T-cell (primary cell): ENCODE measurements at regions not wholly inside any gene's neighbourhood (a gene's known extent, or its start where the extent isn't known, plus 50 kb on each side); places are given as distances from the start of the nearest gene placed in this dataset.

ENCODE experiments used
- ATAC-seq, 4 experiments: fragments of 200-7000 bp in 3 of 4; fragments of 150-1000 bp in 1 of 4; cut with Tn5 transposase; replicated peaks in 1 of 4; 1 replicate in 3 of 4; 2 replicates in 1 of 4; pipeline ENCODE4 v1.10.0; 2021; ENCODE audit warnings: moderate library complexity in 3 of 4, mild to moderate bottlenecking in 2 of 4, moderate number of reproducible peaks in 1 of 4
- CTCF ChIA-PET, 2 donors: fragments of 300-600 bp; sonication (Branson Sonifier 250); formaldehyde crosslinking; loops; one replicate each; lab custom pipeline; 2022; ENCODE audit warnings: antibody characterized with exemption in 2 of 2; lab: Charles Lee
- POLR2A ChIA-PET, 2 donors: fragments of 300-600 bp; sonication (Branson Sonifier 250); formaldehyde crosslinking; loops; one replicate each; lab custom pipeline; 2022; ENCODE audit warnings: antibody characterized with exemption in 2 of 2; lab: Charles Lee
- DNase-seq, 35 experiments: peaks; one replicate each; pipeline versions ENCODE4 v3.0.0 to v3.0.0-alpha.2; 2013 to 2023
- H3K27ac ChIP-seq: one replicate; pipeline ENCODE4 v1.5.1; 2013; ENCODE audit warnings: low read length
- H3K27me3 ChIP-seq, 2 experiments: replicated peaks in 1 of 2; 1 replicate in 1 of 2; 2 replicates in 1 of 2; pipeline versions ENCODE4 v1.6.1 to v1.7.0; 2013; ENCODE audit warnings: low read length in 1 of 2, mixed read lengths in 1 of 2; ENCODE audit not compliant: control insufficient read depth in 2 of 2, insufficient read depth in 2 of 2; ENCODE audit errors: extremely low read depth in 1 of 2
- H3K36me3 ChIP-seq, 2 donors: 1 replicate in 1 of 2; 2 replicates in 1 of 2; pipeline versions ENCODE4 v1.6.1 to v1.7.0; 2013; ENCODE audit warnings: low read length in 1 of 2; ENCODE audit not compliant: control insufficient read depth in 2 of 2, insufficient read depth in 1 of 2; ENCODE audit errors: extremely low read depth in 1 of 2
- H3K4me1 ChIP-seq, 2 experiments: 1 replicate in 1 of 2; 2 replicates in 1 of 2; pipeline versions ENCODE4 v1.6.1 to v1.7.0; 2013; ENCODE audit warnings: low read length in 2 of 2, mixed read lengths in 1 of 2; ENCODE audit not compliant: insufficient read depth in 2 of 2, control insufficient read depth in 1 of 2; ENCODE audit errors: extremely low read depth in 1 of 2
- H3K4me3 ChIP-seq, 2 donors: 1 replicate in 1 of 2; 2 replicates in 1 of 2; pipeline versions ENCODE4 v1.5.1 to v1.7.0; 2013; ENCODE audit warnings: mild to moderate bottlenecking in 2 of 2, low read length in 1 of 2, moderate library complexity in 1 of 2; ENCODE audit not compliant: control insufficient read depth in 1 of 2; ENCODE audit errors: extremely low read depth in 1 of 2
- H3K9me3 ChIP-seq: 2 replicates; pipeline ENCODE4 v1.7.0; 2013
- H3K27ac Mint-ChIP-seq, 2 donors: one replicate each; pipeline ENCODE4 v1.8.0; 2020 to 2021; ENCODE audit warnings: mild to moderate bottlenecking in 2 of 2, mixed read lengths in 2 of 2
- H3K27me3 Mint-ChIP-seq, 2 donors: one replicate each; pipeline ENCODE4 v1.8.0; 2021 to 2022; ENCODE audit warnings: mixed read lengths in 2 of 2
- H3K36me3 Mint-ChIP-seq: one replicate; pipeline ENCODE4 v1.8.0; 2021; ENCODE audit warnings: mixed read lengths
- H3K4me1 Mint-ChIP-seq, 3 donors: one replicate each; pipeline ENCODE4 v1.8.0; 2020 to 2022; ENCODE audit warnings: mixed read lengths in 3 of 3, mild to moderate bottlenecking in 1 of 3
- H3K4me3 Mint-ChIP-seq, 3 donors: one replicate each; pipeline ENCODE4 v1.8.0; 2020 to 2022; ENCODE audit warnings: mild to moderate bottlenecking in 3 of 3, mixed read lengths in 3 of 3, moderate library complexity in 3 of 3
- H3K9me3 Mint-ChIP-seq, 3 donors: one replicate each; pipeline ENCODE4 v1.8.0; 2020 to 2022; ENCODE audit warnings: mixed read lengths in 3 of 3
- WGBS: methylation state at CpG from one replicate; pipeline ENCODE4 v1.1.5; 2013; ENCODE audit warnings: missing lambda C conversion rate; ENCODE audit not compliant: insufficient coverage; 5-methylcytosine and 5-hydroxymethylcytosine counted together

DNA sequence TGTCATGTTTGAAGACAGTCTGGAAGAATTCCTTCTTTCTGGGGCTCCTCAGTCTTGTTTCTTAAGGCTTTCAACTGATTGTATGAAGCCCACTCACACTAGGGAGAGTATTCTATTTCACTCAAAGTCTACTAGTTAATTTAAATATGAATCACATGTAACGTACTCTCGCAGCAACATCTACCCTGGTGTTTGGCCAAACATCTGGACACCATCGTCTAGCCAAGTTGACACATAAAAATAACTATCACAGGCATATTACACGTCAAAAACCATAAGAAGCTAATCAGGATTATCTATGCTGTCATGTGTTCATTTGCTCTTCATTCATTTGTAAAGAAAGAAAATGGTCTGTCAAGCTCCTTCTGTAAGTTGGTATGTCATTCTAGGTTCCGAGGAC lies 787.4 kb downstream of the KCNJ2 start:
- ATAC-seq (no peak), DNase-seq (no peak)
- WGBS = 90% methylated on average over 2 of the region's 5 CpGs
- Histone ChIP-seq H3K9me3 (no peaks in the 10 kb centered on the region), H3K27ac (no peak overlapping the region), H3K36me3 (no peaks in the 10 kb centered on the region), H3K4me1 (no peaks in the 10 kb centered on the region), H3K27me3 (no peaks in the 10 kb centered on the region), H3K4me3 (no peak overlapping the region)
- H3K27me3 Mint-ChIP-seq = no peaks in the 10 kb centered on the region
- H3K4me3 Mint-ChIP-seq = no peak overlapping the region
- H3K9me3 Mint-ChIP-seq = peaks cover 10 to 13% (median 12%) of the 10 kb centered on the region in 3 donors
- no peaks in the 10 kb centered on the region for H3K4me1 Mint-ChIP-seq
- POLR2A ChIA-PET = no interaction called here
- CTCF ChIA-PET = no interaction called here
- no peaks in the 10 kb centered on the region for H3K36me3 Mint-ChIP-seq
- H3K27ac Mint-ChIP-seq = no peak overlapping the region

DNA sequence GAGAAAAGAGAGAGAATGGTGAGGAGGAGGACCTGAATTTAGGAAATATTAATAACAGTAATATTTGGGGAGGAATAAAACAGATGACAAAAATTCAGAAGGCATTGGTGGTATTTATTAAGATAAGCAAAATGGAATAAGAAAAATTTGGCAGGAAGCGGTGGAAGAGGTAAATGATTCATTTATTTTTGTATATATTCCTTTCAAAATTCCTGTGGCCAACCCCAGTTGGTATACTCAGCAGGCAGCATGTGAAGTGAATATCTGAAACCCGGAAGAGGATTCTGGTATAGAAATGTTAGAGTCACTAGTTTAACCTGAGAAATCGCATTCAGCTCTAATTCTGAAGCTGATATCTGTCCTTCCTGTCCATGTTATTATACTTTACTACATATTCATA lies 792.0 kb downstream of the KCNJ2 start:
- Mint-ChIP-seq H3K4me1 (no peaks in the 10 kb centered on the region), H3K27ac (no peak overlapping the region), H3K27me3 (no peaks in the 10 kb centered on the region), H3K4me3 (no peak overlapping the region), H3K9me3 (peaks cover 0 to 15% (median under 1%) of the 10 kb centered on the region in 3 donors), H3K36me3 (no peaks in the 10 kb centered on the region)
- CTCF ChIA-PET = no interaction called here
- POLR2A ChIA-PET = no interaction called here
- no peaks in the 10 kb centered on the region for H3K36me3 ChIP-seq
- H3K4me3 ChIP-seq = no peak overlapping the region
- ATAC-seq (no peak), DNase-seq (no peak)
- no peak overlapping the region for H3K27ac ChIP-seq
- H3K4me1 ChIP-seq = no peaks in the 10 kb centered on the region
- H3K9me3 ChIP-seq = no peaks in the 10 kb centered on the region
- WGBS = no CpG with 5 or more reads among the region's 3 CpGs
- no peaks in the 10 kb centered on the region for H3K27me3 ChIP-seq

- H3K4me1 Mint-ChIP-seq = no peaks in the 10 kb centered on the region
- ATAC-seq (no peak), DNase-seq (no peak)
- no peak overlapping the region for H3K4me3 Mint-ChIP-seq
- Histone ChIP-seq H3K9me3 (no peaks in the 10 kb centered on the region), H3K27me3 (no peaks in the 10 kb centered on the region), H3K27ac (no peak overlapping the region), H3K4me3 (no peak overlapping the region), H3K36me3 (no peaks in the 10 kb centered on the region), H3K4me1 (no peaks in the 10 kb centered on the region)
- ChIA-PET POLR2A (no interaction called here), CTCF (no interaction called here)
- H3K36me3 Mint-ChIP-seq = no peaks in the 10 kb centered on the region
- H3K27ac Mint-ChIP-seq = no peak overlapping the region
- H3K9me3 Mint-ChIP-seq = peaks cover 4 to 25% (median 10%) of the 10 kb centered on the region in 3 donors
- H3K27me3 Mint-ChIP-seq = no peaks in the 10 kb centered on the region
- no CpG with 5 or more reads among the region's 3 CpGs for WGBS
Observed at GRCh38 chr17:70968302-70968701, 799.0 kb downstream of the KCNJ2 start.

DNA sequence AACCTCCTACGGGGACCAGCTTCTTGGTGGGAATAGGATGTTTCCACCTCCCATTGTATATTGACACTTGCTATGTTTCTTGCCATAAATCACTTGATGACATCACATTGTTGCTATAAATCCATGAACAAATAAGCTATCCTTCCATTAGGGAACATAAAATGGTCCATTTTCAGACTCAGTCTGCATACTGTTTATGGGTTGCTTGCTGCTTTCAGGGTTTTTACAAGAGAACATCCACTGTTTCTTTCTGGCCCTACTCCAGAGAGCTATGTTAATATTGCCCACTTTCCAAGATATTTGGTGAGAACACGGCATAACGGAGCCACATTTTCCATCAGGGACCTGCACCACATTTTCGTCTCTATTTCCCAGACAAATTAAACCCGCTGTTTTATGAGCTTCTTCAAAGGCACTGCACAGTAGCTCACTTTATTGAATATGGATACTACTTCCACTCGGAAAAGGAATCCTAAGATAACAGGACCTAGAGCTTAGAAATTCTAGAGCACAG lies 800.2 kb downstream of the KCNJ2 start:
- no peak for DNase-seq
- 93% methylated on average over 4 of the region's 6 CpGs for WGBS
- H3K4me1 Mint-ChIP-seq = no peaks in the 10 kb centered on the region
- H3K4me3 Mint-ChIP-seq = no peak overlapping the region
- H3K27me3 Mint-ChIP-seq = no peaks in the 10 kb centered on the region
- no peaks in the 10 kb centered on the region for H3K27me3 ChIP-seq
- no peak overlapping the region for H3K4me3 ChIP-seq
- H3K27ac ChIP-seq = no peak overlapping the region
- ChIA-PET CTCF (no interaction called here), POLR2A (no interaction called here)
- no peak for ATAC-seq
- H3K4me1 ChIP-seq = no peaks in the 10 kb centered on the region
- no peaks in the 10 kb centered on the region for H3K36me3 ChIP-seq
- peaks cover 4 to 18% (median 14%) of the 10 kb centered on the region in 3 donors for H3K9me3 Mint-ChIP-seq
- no peaks in the 10 kb centered on the region for H3K9me3 ChIP-seq
- H3K27ac Mint-ChIP-seq = no peak overlapping the region
- no peaks in the 10 kb centered on the region for H3K36me3 Mint-ChIP-seq

DNA sequence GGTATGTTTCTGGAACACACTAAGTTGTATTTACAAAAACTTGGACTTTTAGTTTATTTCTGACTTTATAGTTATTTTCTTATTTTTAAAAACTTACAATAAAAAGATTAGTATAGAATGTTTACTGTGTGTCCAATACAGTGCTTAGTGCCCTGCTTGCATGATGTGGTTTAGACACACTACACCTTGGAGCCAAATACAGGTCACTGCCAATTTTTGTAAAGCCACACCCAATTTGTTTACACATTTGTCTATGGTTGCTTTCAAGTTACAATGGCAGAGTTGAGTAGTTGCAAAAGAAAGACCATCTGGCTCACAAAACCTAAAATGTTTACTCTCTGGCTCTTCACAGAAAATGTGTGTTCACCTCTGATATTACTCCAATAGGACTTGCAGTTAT lies 807.1 kb downstream of the KCNJ2 start:
- Histone ChIP-seq H3K4me3 (no peak overlapping the region), H3K9me3 (no peaks in the 10 kb centered on the region), H3K27me3 (no peaks in the 10 kb centered on the region), H3K4me1 (no peaks in the 10 kb centered on the region), H3K27ac (no peak overlapping the region), H3K36me3 (no peaks in the 10 kb centered on the region)
- DNase-seq (no peak), ATAC-seq (no peak)
- H3K27ac Mint-ChIP-seq = no peak overlapping the region
- no peaks in the 10 kb centered on the region for H3K36me3 Mint-ChIP-seq
- no peak overlapping the region for H3K4me3 Mint-ChIP-seq
- ChIA-PET CTCF (no interaction called here), POLR2A (no interaction called here)
- H3K27me3 Mint-ChIP-seq = no peaks in the 10 kb centered on the region
- peaks cover 18 to 24% (median 18%) of the 10 kb centered on the region in 3 donors for H3K9me3 Mint-ChIP-seq
- no peaks in the 10 kb centered on the region for H3K4me1 Mint-ChIP-seq

GRCh38 chr17:70984873-70985272 lies 815.5 kb downstream of the KCNJ2 start:
- Histone ChIP-seq H3K36me3 (no peaks in the 10 kb centered on the region), H3K27me3 (no peaks in the 10 kb centered on the region), H3K4me3 (no peak overlapping the region), H3K4me1 (no peaks in the 10 kb centered on the region), H3K9me3 (no peaks in the 10 kb centered on the region), H3K27ac (no peak overlapping the region)
- H3K36me3 Mint-ChIP-seq = no peaks in the 10 kb centered on the region
- POLR2A ChIA-PET = no interaction called here
- DNase-seq = no peak
- no peaks in the 10 kb centered on the region for H3K4me1 Mint-ChIP-seq
- no peaks in the 10 kb centered on the region for H3K27me3 Mint-ChIP-seq
- ATAC-seq = no peak
- H3K27ac Mint-ChIP-seq = no peak overlapping the region
- H3K9me3 Mint-ChIP-seq = peaks cover 12 to 35% (median 24%) of the 10 kb centered on the region in 3 donors
- H3K4me3 Mint-ChIP-seq = no peak overlapping the region
- CTCF ChIA-PET = no interaction called here
- 100% methylated on average over 1 of the region's 3 CpGs for WGBS

- H3K27me3 Mint-ChIP-seq = no peaks in the 10 kb centered on the region
- Histone ChIP-seq H3K4me3 (no peak overlapping the region), H3K4me1 (no peaks in the 10 kb centered on the region), H3K9me3 (no peaks in the 10 kb centered on the region), H3K27me3 (no peaks in the 10 kb centered on the region), H3K36me3 (no peaks in the 10 kb centered on the region), H3K27ac (no peak overlapping the region)
- peaks cover 12 to 33% (median 24%) of the 10 kb centered on the region in 3 donors for H3K9me3 Mint-ChIP-seq
- H3K4me1 Mint-ChIP-seq = no peaks in the 10 kb centered on the region
- no peak overlapping the region for H3K27ac Mint-ChIP-seq
- H3K36me3 Mint-ChIP-seq = no peaks in the 10 kb centered on the region
- WGBS = no CpG with 5 or more reads among the region's 4 CpGs
- no peak overlapping the region for H3K4me3 Mint-ChIP-seq
- DNase-seq (no peak), ATAC-seq (no peak)
- CTCF ChIA-PET = no interaction called here
- POLR2A ChIA-PET = no interaction called here
Observed at GRCh38 chr17:70987867-70988340, 818.6 kb downstream of the KCNJ2 start.
